H1 (cell line): ENCODE measurements at regions not wholly inside any gene's neighbourhood (a gene's known extent, or its start where the extent isn't known, plus 50 kb on each side); places are given as distances from the start of the nearest gene placed in this dataset.

ENCODE experiments used
- CTCF ChIA-PET: fragments of 300-600 bp; sonication (Branson Sonifier 250); formaldehyde crosslinking; loops from one replicate; lab custom pipeline; 2021; ENCODE audit not compliant: partially characterized antibody; lab: Charles Lee
- POLR2A ChIA-PET: fragments of 300-600 bp; sonication (Branson Sonifier 250); formaldehyde crosslinking; loops from one replicate; lab custom pipeline; 2021; ENCODE audit warnings: inconsistent platforms; ENCODE audit not compliant: partially characterized antibody; lab: Charles Lee
- DNase-seq, 2 experiments: peaks; one replicate each; pipeline versions ENCODE4 v3.0.0 to v3.0.0-alpha.2; 2010 to 2022; ENCODE audit warnings: low spot score in 2 of 2, low read depth in 1 of 2, mixed read lengths in 1 of 2
- FAIRE-seq: peaks from 2 replicates; lab custom pipeline; 2011; peaks lifted over from hg19 to GRCh38; lab: Jason Lieb, UNC
- H2AFZ ChIP-seq: 2 replicates; pipeline ENCODE4 v1.8.1; 2012; ENCODE audit warnings: low read length, inconsistent platforms
- H2AK5ac ChIP-seq: 2 replicates; pipeline ENCODE4 v1.6.1; 2013; ENCODE audit warnings: low read depth, low read length
- H2BK120ac ChIP-seq: replicated peaks from 2 replicates; pipeline ENCODE3; 2013; ENCODE audit warnings: low read depth, low read length, inconsistent platforms
- H2BK12ac ChIP-seq: 2 replicates; pipeline ENCODE4 v1.6.1; 2013; ENCODE audit warnings: low read depth, low read length
- H2BK15ac ChIP-seq: 2 replicates; pipeline ENCODE4 v1.6.1; 2013; ENCODE audit warnings: low read length
- H2BK20ac ChIP-seq: 2 replicates; pipeline ENCODE4 v1.6.1; 2013; ENCODE audit warnings: low read length
- H2BK5ac ChIP-seq: 2 replicates; pipeline ENCODE4 v1.6.1; 2013; ENCODE audit warnings: low read depth, low read length
- H3K14ac ChIP-seq: 2 replicates; pipeline ENCODE4 v1.6.1; 2013; ENCODE audit warnings: inconsistent platforms; ENCODE audit not compliant: insufficient read length
- H3K18ac ChIP-seq: 2 replicates; pipeline ENCODE4 v1.6.1; 2013; ENCODE audit warnings: low read length; ENCODE audit errors: extremely low read depth
- H3K23ac ChIP-seq: 2 replicates; pipeline ENCODE4 v1.6.1; 2013; ENCODE audit warnings: inconsistent platforms; ENCODE audit not compliant: insufficient read length
- H3K23me2 ChIP-seq: 2 replicates; pipeline ENCODE4 v1.6.1; 2013; ENCODE audit warnings: low read depth, low read length
- H3K27ac ChIP-seq: 2 replicates; pipeline ENCODE4 v1.6.1; 2011; ENCODE audit warnings: low read depth, low read length, inconsistent platforms
- H3K27me3 ChIP-seq, 4 experiments: replicated peaks in 1 of 4; 1 replicate in 1 of 4; 2 replicates in 3 of 4; pipeline versions ENCODE4 v1.6.1 to v1.8.1; 2011 to 2013; ENCODE audit warnings: low read length in 3 of 4, mild to moderate bottlenecking in 3 of 4, inconsistent platforms in 2 of 4, mixed read lengths in 2 of 4, moderate library complexity in 1 of 4; ENCODE audit not compliant: control insufficient read depth in 3 of 4, insufficient read depth in 3 of 4; ENCODE audit errors: extremely low read depth in 1 of 4
- H3K36me3 ChIP-seq, 4 experiments: 2 replicates each; pipeline versions ENCODE4 v1.6.1 to v1.8.1; 2011 to 2013; ENCODE audit warnings: mild to moderate bottlenecking in 4 of 4, low read length in 3 of 4, moderate library complexity in 2 of 4, control low read depth in 1 of 4, inconsistent platforms in 1 of 4; ENCODE audit not compliant: insufficient read depth in 4 of 4, control insufficient read depth in 2 of 4
- H3K4ac ChIP-seq: replicated peaks from 2 replicates; pipeline ENCODE3; 2013; ENCODE audit warnings: low read length, low read depth, mixed read lengths, inconsistent platforms; ENCODE audit not compliant: insufficient read length
- H3K4me1 ChIP-seq, 4 experiments: replicated peaks in 1 of 4; 1 replicate in 1 of 4; 2 replicates in 3 of 4; pipeline versions ENCODE4 v1.6.1 to v1.8.1; 2011 to 2013; ENCODE audit warnings: low read length in 3 of 4, inconsistent platforms in 2 of 4, mixed read lengths in 1 of 4; ENCODE audit not compliant: insufficient read depth in 4 of 4, control insufficient read depth in 3 of 4
- H3K4me2 ChIP-seq, 2 experiments: 2 replicates each; pipeline versions ENCODE4 v1.6.1 to v1.8.1; 2011 to 2013; ENCODE audit warnings: low read depth in 2 of 2, low read length in 2 of 2, control low read depth in 1 of 2, inconsistent platforms in 1 of 2, mild to moderate bottlenecking in 1 of 2; ENCODE audit not compliant: insufficient read depth in 1 of 2
- H3K4me3 ChIP-seq, 4 experiments: fragments of 200-600, 300-600 bp in 1 of 4; sonication (generic), shearing (Covaris generic), sonication (Bioruptor Twin) in 1 of 4; 2 replicates each; pipeline versions ENCODE4 v1.5.1 to v1.8.1; 2011 to 2016; ENCODE audit warnings: low read length in 4 of 4, low read depth in 3 of 4, control low read depth in 2 of 4, inconsistent platforms in 2 of 4, mild to moderate bottlenecking in 2 of 4, mixed read lengths in 1 of 4, moderate library complexity in 1 of 4; ENCODE audit not compliant: insufficient read depth in 2 of 4; ENCODE audit errors: extremely low read depth in 1 of 4
- H3K56ac ChIP-seq: replicated peaks from 2 replicates; pipeline ENCODE3; 2013; ENCODE audit warnings: low read depth, mild to moderate bottlenecking, mixed read lengths, low read length, inconsistent platforms; ENCODE audit not compliant: insufficient read length
- H3K79me1 ChIP-seq: 2 replicates; pipeline ENCODE4 v1.6.1; 2013; ENCODE audit warnings: low read depth, low read length, control low read depth
- H3K79me2 ChIP-seq, 2 experiments: 2 replicates each; pipeline versions ENCODE4 v1.6.1 to v1.8.1; 2012 to 2013; ENCODE audit warnings: low read length in 2 of 2, mild to moderate bottlenecking in 2 of 2, inconsistent platforms in 1 of 2; ENCODE audit not compliant: insufficient read depth in 2 of 2, control insufficient read depth in 1 of 2
- H3K9ac ChIP-seq, 4 experiments: replicated peaks in 1 of 4; 1 replicate in 1 of 4; 2 replicates in 3 of 4; pipeline versions ENCODE4 v1.6.1 to v1.8.1; 2011 to 2013; ENCODE audit warnings: low read depth in 3 of 4, low read length in 3 of 4, control low read depth in 2 of 4, mild to moderate bottlenecking in 2 of 4, moderate library complexity in 2 of 4, inconsistent platforms in 1 of 4; ENCODE audit errors: extremely low read depth in 1 of 4
- H3K9me3 ChIP-seq, 2 experiments: 2 replicates each; pipeline versions ENCODE4 v1.6.1 to v1.8.1; 2012 to 2013; ENCODE audit warnings: mild to moderate bottlenecking in 2 of 2, moderate library complexity in 2 of 2, control low read depth in 1 of 2, inconsistent platforms in 1 of 2, low read depth in 1 of 2, low read length in 1 of 2, mixed read lengths in 1 of 2; ENCODE audit not compliant: insufficient read depth in 2 of 2
- H4K20me1 ChIP-seq, 2 experiments: replicated peaks in 1 of 2; 2 replicates each; pipeline versions ENCODE3 to v1.8.1; 2011 to 2013; ENCODE audit warnings: inconsistent platforms in 2 of 2, low read length in 2 of 2, mild to moderate bottlenecking in 1 of 2; ENCODE audit not compliant: insufficient read depth in 2 of 2, control insufficient read depth in 1 of 2
- H4K5ac ChIP-seq: 2 replicates; pipeline ENCODE4 v1.6.1; 2013; ENCODE audit warnings: low read length, low read depth, mixed read lengths, inconsistent platforms; ENCODE audit not compliant: insufficient read length
- H4K8ac ChIP-seq: 2 replicates; pipeline ENCODE4 v1.8.0; 2013; ENCODE audit warnings: mild to moderate bottlenecking, moderate library complexity, low read length, inconsistent platforms; ENCODE audit not compliant: insufficient read depth; ENCODE audit errors: extremely low read depth
- H4K91ac ChIP-seq: replicated peaks from 2 replicates; pipeline ENCODE3; 2013; ENCODE audit warnings: low read length, mixed read lengths, inconsistent platforms; ENCODE audit not compliant: insufficient read length
- HDAC6 ChIP-seq: IDR thresholded peaks from one replicate; pipeline ENCODE4 v1.7.1; 2012; ENCODE audit warnings: low read depth, mild to moderate bottlenecking, inconsistent platforms, low read length, moderate library complexity
- SP4 ChIP-seq: IDR thresholded peaks from 2 replicates; pipeline ENCODE4 v1.6.1; 2012; ENCODE audit warnings: low read length, inconsistent platforms
- WGBS, 2 experiments: shearing (Covaris generic) in 1 of 2; methylation state at CpG; one replicate each; pipeline versions ENCODE4 v1.1.6 to v1.1.7; 2013 to 2015; ENCODE audit warnings: low lambda C conversion rate in 2 of 2, mixed read lengths in 2 of 2, inconsistent platforms in 1 of 2, low coverage in 1 of 2, missing lambda C conversion rate in 1 of 2; ENCODE audit not compliant: insufficient replicate concordance in 2 of 2, insufficient coverage in 1 of 2, insufficient read length in 1 of 2; ENCODE audit errors: extremely low coverage in 1 of 2, missing lambda C conversion rate in 1 of 2; 5-methylcytosine and 5-hydroxymethylcytosine counted together

- TF ChIP-seq HDAC6 (no peak), SP4 (no peak)
- Histone ChIP-seq H2BK12ac (no peak overlapping the region), H3K79me2 (no peaks in the 10 kb centered on the region), H2BK15ac (no peak overlapping the region), H3K9me3 (peaks cover 0 to 4% of the 10 kb centered on the region in 2 experiments; a peak in 2 of 4 replicates), H4K91ac (no peak overlapping the region), H3K4me1 (no peaks in the 10 kb centered on the region), H3K14ac (no peak overlapping the region), H3K79me1 (no peaks in the 10 kb centered on the region), H3K27me3 (no peaks in the 10 kb centered on the region), H3K9ac (no peak overlapping the region), H2BK5ac (no peak overlapping the region), H2AK5ac (no peak overlapping the region), H3K18ac (no peak overlapping the region), H3K36me3 (no peaks in the 10 kb centered on the region), H4K8ac (no peak overlapping the region), H3K4me2 (no peak overlapping the region), H3K4me3 (no peak overlapping the region), H2BK20ac (no peak overlapping the region), H3K27ac (no peak overlapping the region), H3K56ac (no peak overlapping the region), H4K5ac (no peak overlapping the region), H3K4ac (no peak overlapping the region), H3K23me2 (peaks cover 2% of the 10 kb centered on the region; the same call in 1 of the 2 replicates), H4K20me1 (no peaks in the 10 kb centered on the region), H3K23ac (no peak overlapping the region), H2AFZ (no peak overlapping the region), H2BK120ac (no peak overlapping the region)
- ChIA-PET CTCF (interaction anchor here (0.7 to 3.3 kb wide), 4 partner anchors 8 to 16 kb away, joined by 3 to 18 read pairs (median 4); no protein-coding TSS in a partner anchor), POLR2A (no interaction called here)
- DNase-seq (peak in 1 of 2 experiments; percentile 6), FAIRE-seq (no peak)
- WGBS, 2 experiments, result 89% methylated on average over 4 of the region's 4 CpGs; no CpG with 5 or more reads in 1 of the 2 experiments
These were observed 56.7 kb upstream of the ATP2B2 start for GRCh38 chr3:10561946-10562560.
